ENCODE measurements at regions not wholly inside any gene's neighbourhood (a gene's known extent, or its start where the extent isn't known, plus 50 kb on each side); places are given as distances from the start of the nearest gene placed in this dataset.
"Not testable (repeated sequence)": the region's sequence is repeated elsewhere in the genome, so short reads cannot be mapped to it uniquely, and the experiment has no call there.

DNA sequence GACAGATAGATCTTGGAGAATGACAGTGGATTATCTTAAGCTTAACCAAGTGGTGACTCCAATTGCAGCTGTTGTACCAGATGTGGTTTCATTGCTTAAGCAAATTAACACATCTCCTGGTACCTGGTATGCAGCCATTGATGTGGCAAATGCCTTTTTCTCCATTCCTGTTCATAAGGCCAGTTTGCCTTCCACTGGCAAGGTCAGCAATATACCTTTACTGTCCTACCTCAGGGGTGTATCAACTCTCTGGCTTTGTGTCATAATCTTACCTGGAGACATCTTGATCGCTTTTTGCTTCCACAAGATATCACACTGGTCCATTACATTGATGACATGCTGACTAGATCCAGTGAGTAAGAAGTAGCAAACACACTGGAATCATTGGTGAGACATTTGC is 86.3 kb upstream of the RANBP6 start:
- TF ChIP-seq, protein P1, sequence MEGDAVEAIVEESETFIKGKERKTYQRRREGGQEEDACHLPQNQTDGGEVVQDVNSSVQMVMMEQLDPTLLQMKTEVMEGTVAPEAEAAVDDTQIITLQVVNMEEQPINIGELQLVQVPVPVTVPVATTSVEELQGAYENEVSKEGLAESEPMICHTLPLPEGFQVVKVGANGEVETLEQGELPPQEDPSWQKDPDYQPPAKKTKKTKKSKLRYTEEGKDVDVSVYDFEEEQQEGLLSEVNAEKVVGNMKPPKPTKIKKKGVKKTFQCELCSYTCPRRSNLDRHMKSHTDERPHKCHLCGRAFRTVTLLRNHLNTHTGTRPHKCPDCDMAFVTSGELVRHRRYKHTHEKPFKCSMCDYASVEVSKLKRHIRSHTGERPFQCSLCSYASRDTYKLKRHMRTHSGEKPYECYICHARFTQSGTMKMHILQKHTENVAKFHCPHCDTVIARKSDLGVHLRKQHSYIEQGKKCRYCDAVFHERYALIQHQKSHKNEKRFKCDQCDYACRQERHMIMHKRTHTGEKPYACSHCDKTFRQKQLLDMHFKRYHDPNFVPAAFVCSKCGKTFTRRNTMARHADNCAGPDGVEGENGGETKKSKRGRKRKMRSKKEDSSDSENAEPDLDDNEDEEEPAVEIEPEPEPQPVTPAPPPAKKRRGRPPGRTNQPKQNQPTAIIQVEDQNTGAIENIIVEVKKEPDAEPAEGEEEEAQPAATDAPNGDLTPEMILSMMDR (IDR thresholded peaks at IDR 0.05), result not testable (repeated sequence)
- not testable (repeated sequence) for TF ChIP-seq POLR2A (IDR thresholded peaks at IDR 0.05)
